GM21619 (cell line): ENCODE measurements at regions not wholly inside any gene's neighbourhood (a gene's known extent, or its start where the extent isn't known, plus 50 kb on each side); places are given as distances from the start of the nearest gene placed in this dataset.

Source experiments
- ATAC-seq: cut with Tn5 transposase; IDR thresholded peaks from one replicate; pipeline ENCODE4 v1.9.1; 2021; ENCODE audit not compliant: unreplicated experiment

DNA sequence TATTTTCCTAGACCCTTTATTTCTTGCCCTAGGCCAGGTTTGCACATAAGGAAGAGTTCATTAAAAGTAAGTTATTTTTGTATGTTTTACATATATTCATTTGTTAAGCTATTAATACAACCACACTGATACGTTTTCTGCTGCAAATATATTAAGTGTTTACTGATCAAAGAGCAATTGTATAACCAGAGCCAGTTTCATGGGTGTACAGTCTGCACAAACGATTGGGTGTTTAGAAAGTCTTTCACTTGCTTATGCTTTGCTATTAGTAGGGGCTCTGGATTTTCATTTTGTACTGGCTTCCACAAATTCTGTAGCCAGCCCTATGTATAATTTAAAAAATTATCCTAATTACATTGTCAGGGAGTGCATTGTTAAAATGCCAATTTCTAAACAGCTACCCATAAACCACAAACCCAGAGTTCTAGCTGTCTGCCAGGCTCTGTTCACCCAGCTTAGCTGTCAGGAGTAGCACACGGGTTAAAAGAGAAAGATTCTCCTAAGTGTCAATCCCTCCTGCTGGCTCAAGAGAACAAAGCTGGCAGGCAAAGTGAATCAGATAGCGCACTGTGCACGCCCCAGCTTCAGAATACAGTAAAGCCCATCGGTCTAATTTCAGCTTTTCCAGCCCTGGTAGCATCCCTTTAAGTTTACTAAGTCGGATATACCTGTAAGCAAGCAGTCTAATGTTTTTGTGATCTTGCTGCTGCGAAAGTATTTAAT is 151.0 kb upstream of the LMO3 start:
- no peak for ATAC-seq

DNA sequence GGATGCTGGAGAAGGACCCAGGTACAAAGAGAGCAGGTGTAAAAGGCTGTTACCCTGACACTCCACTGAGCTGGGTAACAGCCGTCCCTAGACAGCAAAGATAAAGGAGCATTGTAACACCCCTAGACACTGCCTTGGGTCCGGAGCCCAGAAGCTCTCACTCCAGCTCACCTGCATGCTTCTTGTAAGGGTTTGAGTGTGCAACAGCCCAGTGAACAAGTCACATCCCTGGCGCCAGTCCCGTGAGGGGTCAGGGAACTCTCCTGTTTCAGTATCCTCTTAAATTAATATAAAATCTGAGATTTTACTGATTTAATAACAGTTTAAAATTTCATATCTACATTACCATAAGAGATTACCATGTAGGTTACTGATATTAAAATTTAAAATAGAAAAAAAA is 124.8 kb upstream of the LMO3 start:
- no peak for ATAC-seq

DNA sequence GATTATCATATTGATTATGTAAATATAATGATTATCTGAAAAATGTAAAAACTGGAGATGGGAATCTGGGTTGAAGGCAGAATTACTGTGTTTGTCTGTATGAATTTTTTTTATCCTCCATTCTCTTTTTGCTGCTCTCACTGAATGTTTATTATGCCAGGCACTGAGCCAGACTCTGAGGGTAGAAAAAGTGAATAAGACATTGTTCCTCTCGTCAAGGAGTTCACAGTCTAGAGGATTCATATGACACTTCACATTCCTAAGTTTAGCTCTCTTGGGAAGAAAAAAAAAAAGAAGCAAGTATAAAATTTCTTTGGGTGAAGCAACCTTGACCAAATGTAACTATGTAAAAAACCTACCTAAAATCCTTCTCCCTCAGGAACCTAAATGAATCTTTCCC is 120.9 kb upstream of the LMO3 start:
- no peak for ATAC-seq

DNA sequence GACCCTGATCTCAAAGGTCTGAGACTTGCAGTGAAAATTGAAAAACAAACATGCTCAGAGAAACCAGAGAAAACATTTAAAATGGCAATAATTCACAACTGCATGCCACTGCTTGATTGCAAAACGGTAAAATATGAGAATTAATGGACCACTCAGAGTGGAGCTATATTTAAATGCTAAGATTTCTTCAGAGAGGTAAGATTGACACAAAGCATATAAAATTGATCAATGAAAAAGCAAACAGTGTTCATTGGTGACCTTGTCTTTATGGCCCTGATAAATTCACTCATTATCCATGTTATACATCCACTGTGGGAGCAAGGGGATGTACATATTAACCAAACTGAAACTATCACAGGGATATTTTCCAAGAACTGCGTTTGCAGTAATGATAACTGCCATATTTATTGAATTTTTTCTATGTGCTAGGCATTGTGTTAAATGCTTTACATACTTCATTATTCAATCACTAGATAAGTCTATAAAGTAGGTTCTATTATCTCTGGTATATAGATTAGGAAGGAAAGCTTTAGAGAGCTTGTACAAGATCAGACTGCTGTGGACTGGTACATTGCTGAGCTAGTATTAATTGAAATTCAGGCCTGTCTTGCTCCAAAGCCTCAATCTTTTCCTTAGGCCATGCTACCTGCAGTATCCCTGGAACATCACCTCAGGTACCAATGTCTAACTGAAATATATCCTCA is 113.9 kb upstream of the LMO3 start:
- no peak for ATAC-seq

DNA sequence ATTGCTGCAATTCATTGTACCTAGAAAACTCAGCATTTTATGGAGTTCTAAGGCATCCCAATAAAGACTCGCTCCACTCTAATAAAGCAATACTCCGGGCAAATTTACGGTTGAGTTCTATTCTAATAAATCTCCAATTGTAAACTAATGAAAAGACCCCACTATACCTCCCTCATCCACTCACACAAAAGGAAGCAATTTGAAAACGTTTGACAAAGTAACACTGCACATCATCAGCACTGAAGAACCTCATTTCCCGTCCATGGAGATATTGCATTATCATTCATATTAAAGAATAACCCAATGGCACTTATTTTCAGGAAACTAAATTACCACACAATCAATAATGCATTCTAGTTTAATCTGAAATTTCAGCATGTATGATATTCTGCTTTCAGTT is 111.0 kb upstream of the LMO3 start:
- no peak for ATAC-seq

DNA sequence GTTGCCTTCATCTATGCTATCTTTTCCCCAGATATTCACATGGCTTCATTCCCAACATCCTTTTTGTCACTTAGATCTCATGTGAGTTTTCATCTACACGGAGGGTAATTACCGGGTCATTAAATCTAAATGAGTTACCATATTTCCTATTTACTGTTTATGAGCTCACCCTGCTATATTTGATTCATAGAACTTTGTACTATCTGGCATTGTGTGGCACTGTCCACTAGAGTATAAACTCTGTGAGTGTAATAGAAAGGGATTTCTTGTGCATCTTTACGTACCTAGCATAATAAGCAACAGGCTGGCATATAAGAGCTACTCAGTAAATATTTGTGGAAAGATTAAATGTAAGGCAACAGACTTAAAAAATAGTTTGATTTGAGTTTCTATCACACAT is 86.1 kb upstream of the LMO3 start:
- ATAC-seq: no peak

DNA sequence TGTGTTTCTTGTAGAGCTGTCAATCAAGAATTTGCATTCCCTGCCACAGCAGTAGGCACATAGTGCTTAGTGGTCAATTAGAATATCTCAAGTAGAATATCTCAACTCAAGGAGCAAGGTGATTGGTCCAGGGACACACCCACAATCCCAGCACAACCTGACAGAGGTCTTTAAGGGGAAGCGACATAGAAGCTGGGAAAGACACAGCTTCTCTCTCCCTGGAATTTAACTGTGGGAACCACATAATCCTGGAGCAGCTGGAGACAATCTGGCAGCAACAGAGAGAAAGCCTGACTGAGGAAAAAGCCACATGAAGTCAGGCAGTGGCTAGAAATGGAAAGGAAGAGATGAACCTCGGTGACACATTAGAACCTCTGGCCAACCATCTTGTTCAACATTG is 85.7 kb upstream of the LMO3 start:
- no peak for ATAC-seq

DNA sequence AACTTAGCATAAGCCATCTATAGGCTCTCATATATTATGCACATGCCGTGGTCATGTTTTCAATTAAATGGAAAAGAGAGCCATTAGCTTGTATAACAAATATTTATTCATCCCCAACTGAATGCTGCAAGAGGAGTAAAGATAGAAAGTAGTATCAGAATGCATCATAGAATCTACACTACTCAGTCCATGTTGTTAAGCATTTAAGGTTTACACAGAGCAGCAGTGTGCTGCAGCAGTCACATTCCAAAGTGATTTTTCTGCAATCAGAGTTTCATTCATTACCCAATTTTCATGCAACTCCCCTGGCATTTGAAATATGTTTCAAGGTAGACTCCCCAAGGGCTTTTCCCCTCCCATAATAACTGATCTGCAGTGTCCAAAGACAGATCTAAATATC is 82.2 kb upstream of the LMO3 start:
- ATAC-seq: no peak

DNA sequence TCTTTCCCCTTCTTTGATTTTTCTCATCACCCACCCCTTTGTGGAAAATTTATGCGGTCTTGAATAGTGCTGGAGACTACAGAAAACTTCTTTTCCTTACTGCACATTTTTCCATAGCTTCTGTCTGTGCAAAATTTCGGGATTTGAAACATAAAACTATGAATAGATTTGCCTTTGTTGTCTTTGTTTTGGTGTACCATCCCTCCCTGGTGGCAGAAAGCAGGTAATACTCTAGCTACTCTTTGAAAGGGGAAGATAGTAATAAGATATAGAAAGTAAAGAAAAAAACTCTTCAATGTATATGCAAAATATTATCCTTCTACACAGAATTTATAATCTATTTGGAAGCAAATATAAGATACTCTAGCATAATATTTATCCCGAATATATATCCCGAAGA is 79.1 kb upstream of the LMO3 start:
- no peak for ATAC-seq

DNA sequence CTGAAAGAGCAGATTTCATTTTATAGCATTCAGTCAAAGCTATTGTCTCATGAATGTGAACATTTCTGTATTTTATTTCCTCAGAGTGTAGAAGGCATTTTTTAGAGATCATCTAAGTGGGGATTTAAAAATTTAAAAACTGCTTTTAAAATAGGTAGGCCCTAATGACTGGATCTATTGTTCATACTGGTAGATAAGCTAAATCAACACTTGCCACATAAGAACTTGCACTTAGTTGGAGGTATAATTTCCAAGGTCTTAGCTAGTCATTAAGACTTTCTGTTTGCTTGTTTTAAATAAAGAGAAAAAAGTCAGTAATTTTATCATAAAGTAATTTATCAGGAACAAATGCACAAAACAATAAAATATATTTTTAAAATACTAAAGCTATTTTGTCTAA is 75.2 kb upstream of the LMO3 start:
- ATAC-seq: no peak

DNA sequence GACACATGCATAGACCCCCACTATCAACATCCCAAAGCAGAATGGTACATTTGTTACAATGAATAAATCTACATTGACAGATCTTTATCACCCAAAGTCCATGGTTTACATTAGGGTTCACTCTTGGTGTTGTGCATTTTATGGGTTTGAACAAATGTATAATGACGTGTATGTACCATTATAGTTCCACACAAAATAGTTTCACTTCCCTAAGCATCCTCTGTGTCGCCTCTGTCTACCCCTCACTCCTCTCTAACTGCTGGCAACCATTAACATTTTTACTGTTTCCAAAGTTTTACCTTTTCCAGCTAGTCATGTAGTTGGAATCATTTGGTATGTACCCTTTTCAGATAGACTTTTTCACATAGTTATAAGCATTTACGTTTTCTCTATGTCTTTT is 69.5 kb upstream of the LMO3 start:
- ATAC-seq: peak; percentile 54

DNA sequence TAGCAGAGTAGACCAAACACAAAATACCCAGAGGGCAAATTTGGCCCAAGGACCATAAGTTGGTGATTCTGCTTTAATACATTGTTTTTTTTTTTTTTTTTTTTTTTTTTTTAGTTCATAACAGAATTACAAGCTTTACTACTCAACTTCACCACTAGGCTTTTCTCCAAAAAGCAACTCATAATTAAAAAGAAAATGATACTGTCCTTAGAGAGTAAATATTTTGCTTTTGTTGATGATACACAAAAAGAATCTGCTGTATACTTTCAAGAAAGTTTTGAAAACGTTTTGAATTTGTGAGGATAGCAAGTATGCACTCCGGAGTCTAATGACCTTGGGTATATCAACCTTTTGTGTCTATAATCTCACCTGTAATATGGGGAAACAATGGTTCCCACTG is 68.9 kb upstream of the LMO3 start:
- ATAC-seq: no peak

DNA sequence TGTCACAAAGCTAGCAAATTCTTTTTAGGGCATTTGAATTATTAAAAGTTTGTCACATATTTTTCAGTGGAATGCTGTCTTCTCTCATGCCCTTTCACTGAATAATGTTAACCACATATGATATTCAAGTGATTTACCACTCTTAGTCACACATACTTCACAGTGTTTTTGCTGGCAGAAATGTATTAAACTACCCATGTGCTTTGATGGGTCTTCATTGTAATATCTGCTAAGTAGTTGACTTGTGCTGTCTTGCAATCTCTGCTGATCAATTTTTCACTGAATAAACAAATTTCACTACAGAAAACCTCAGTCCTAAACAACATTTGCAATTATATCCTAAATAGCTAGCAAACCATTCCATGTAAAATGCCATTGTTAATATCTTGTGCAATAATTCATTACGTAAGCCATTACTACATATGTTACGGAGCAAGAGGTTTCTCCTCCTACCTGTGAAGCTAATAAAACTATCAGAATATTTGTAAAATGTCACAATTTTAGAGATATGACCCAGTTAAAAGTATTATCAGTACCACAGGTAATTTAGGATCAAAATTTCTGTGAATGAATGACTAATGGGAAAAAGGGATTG is 64.6 kb upstream of the LMO3 start:
- ATAC-seq: no peak

DNA sequence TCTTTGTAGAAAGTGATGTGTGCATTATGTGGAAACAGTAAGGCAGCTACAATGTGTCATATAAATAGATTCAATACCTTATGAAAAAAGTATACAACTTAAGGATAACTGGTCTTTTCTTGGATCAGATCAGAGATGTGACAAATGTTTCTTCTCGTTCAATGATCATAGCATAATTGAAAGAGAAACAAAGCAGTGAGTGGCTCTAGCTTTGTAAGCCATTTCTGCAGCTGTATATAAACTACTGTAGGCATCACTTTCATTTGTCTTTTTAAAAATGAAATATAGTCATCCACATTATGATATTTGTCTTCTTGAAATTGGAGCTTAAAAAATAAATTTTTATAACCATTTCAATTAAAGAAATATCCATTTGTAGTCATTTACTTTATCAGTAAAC is 63.8 kb upstream of the LMO3 start:
- no peak for ATAC-seq

DNA sequence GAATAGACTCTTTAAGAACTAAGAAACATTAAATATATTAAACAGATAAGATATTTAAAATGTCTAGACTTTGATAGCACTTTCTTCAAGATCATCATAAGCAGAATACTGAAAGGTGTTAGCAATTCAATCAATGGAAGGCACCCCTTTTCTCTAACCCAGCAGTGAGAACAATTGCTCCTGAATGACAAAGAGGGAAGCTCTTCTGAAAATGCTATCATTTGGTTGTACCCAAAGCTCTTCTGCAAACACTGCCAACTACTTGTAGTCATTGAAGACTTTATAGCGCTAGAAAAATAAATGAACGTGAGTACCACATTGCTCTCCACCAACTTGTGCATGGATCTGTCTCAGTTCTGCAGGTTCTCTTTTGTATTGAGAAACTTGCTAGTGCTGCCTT is 62.2 kb upstream of the LMO3 start:
- ATAC-seq: no peak

DNA sequence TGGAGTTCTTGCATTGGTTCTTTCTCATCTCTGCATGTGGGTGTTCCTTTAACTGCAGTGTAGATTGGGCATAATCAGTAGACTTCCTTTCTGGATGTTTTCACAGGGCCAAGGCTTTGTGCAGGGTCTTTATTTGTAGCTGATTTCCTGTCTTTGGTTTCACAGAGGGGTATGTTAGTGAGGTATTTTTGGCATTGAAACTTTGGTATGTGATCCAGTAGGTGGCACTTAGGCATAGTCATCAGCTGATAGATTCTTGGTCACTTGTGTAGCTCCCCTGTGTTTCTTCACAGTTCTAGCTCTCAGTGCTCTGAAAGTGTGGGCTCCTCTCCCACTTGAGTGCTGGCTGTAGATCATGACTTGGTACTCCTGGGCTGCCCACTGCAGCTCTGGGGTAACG is 52.7 kb upstream of the LMO3 start:
- ATAC-seq: no peak
